Hematopoietic multipotent progenitor cell treated with erythropoietin and hydrocortisone succinate and interleukin-3 and kit ligand, for 17 days (in vitro differentiated cells): ENCODE measurements at regions not wholly inside any gene's neighbourhood (a gene's known extent, or its start where the extent isn't known, plus 50 kb on each side); places are given as distances from the start of the nearest gene placed in this dataset.

Experiments used
- DNase-seq: peaks from one replicate; pipeline ENCODE4 v3.0.0-alpha.2; 2015; ENCODE audit warnings: low spot score

DNA sequence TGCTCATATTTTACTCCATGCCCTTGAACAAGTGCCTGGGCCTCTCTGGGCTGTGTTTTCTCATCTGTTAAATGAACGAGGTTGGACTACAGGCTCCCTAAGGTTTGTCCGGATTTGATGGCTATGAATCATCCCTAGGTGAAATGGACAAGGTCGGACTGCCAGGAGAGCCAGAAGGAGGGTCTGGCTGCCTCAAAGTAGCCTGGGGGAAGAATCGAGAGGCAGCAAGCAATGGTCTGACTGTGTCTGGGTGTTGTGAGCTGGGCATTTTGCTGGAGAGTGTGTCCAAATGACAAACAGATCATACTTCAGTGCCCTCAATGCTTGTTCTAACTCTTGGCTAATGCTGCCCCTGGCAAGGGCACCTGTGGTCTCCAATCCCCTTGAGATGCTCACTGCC lies 730.9 kb downstream of the PTPRU start:
- no peak for DNase-seq

GRCh38 chr1:29966526-29967045 lies 730.3 kb downstream of the PTPRU start:
- DNase-seq = no peak

DNA sequence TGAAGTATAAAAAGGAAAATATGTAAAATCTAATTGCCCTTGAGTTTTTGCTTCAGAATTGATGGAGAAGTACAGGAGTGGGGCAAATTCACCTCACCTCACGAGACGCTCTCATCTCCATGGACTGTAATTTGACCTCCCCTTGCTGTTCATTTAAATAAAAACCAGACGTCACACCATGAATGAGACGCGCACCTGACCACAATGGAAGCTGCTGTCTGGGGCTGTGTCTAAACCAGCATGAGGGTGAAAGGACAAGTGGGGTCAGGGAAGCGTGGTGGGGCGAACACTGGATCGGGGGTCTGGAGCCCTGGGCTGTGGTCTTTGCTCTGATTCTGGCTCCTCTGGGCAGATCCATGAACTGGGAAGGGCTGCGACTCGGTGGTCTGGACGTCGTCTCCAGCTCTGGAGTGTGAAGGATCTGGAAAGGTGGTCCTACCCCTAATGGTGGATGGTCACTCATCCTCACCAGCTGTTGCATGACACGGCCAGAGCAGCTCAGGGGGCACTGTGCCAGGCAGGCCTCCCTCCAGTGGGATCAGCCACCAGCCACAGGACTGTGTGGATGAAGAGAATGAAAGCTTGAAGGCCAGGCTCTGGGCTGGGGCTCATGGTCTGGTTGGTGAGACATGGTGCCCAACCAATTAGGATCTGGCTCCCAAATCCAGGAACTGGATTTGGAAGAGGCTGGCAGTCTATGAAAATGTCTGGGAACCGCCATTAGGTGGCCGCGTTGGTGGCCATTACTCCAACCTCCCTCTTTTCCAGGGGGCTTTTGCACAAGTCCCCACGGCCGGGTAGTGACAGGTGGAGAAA lies 728.6 kb downstream of the PTPRU start:
- DNase-seq = no peak

GRCh38 chr1:29963946-29964345 lies 727.6 kb downstream of the PTPRU start:
- no peak for DNase-seq

GRCh38 chr1:29962831-29963247 lies 726.5 kb downstream of the PTPRU start:
- DNase-seq = no peak

DNA sequence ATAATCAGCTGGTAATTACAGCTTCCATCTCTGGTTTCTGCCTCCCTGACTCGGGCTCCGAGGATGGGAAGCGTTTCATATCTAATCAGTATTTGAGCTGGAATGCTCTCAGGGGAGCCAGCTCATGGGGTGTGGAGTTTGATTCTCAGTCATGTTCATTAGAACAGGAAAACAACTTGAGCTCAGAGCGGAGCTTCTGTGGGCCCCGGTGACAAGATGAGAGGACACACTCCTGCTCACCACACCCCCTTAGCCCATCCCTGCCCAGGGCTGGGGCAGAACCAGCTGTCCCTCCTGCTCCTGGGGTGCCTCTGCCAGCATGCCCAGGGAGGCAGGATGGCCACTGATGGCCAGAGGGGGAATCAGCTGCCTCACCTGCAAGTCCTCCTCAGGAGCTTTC lies 726.0 kb downstream of the PTPRU start:
- no peak for DNase-seq

DNA sequence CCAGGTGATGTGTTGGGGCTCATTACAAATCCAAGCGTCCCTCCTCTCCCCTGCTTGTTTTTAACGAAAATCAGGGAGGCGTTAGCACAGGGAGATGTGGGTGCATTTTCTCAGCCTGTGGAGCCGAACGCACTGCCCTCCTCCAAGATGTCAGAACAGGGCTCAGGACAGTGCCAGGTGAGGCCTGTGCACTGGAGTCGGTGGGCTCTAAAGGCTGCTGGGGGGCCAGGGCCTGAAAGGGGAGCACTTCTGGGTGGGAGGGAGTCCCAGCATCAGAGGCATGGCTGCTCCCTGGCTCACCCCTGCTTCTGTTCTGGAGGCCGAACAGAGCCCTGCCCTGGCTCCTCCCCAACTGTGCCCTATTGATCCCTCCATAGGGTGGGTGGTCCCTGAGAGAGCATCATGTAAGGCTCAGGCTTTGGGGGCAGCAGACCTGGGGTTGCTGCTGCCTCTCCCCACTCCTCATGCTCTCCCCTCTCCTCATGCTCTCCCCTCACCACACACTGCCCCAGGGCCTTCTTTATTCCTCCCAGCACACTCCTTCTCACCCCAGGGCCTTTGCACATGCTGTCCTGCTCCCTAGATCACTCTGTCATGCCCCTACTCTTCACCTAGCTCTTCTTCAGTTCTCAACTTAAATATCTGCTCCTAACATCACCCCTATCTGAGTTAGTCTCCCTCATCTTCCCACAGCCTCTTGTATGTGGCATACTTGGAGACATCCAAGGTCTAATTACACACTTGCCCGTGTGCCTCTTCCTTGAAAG lies 725.2 kb downstream of the PTPRU start:
- DNase-seq = no peak

DNA sequence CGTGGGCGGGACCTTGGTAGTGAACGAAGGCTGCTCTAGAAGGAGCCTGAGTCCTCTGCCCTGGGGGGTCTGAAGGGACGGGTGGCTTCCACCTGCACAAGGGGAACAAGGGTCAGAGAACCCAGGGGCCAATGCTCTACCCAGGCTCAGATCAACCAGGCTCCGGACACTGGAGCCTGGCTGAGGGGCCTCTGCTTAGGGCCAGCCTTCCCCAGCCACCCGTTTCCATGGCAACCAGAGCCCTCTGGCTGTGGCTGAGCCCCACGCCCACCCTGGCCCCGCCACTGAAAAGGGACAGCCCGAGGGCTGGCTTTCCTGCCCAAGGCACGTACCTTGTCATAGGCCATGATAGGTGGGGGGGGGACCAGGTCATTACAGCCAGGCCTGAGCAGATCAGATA lies 724.6 kb downstream of the PTPRU start:
- DNase-seq = no peak

DNA sequence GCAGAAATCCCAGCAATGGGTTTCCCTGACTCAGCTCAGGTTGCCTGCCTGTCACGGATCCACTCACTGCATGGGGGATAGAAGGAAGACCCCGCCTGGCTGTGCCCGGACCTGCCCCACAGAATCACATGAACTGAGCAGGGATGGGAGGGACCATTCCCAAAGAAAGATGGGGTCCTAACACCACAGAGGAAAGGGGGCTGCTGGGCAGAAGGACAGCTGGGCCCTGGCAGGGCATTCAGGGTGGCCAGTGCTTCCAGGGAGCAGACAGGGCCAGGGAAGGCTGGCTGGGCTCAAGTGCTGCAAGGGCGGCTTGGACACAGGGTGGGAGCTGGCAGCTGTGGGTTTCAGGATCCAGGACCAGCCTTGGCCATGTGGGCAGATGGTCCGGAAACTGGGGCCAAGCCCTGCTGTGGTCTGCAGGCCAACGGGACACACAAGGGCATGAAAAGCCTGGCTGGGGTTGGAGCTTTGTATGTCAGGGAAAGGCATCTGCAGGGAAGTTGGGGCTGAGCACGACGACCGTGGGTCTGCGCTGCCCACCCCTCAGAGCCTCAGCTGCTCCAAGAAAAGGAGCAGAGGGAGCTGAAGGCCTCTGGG lies 723.9 kb downstream of the PTPRU start:
- no peak for DNase-seq

DNA sequence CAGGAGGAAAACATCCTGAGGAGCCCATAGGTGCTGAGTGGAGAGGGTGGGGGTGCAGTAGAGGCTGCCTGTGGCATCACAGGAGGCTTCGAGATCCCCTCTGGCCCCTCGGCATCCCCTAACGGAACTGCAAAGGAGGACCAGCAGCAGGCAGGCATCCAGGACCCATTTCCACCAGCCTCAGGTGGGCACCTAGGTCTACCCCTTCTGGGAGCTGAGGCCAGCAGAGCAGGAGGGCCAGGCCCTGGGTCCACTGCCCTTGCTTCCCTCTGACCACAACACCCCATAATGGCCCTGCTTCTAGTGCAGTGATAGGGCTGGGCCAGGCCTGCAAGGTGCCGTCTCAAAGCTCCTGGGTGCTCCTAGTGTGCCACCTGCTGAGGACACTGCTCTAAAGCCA lies 723.0 kb downstream of the PTPRU start:
- no peak for DNase-seq

GRCh38 chr1:29958271-29958670 lies 721.9 kb downstream of the PTPRU start:
- DNase-seq = no peak

- no peak for DNase-seq
Observed at GRCh38 chr1:29956349-29957030, 720.2 kb downstream of the PTPRU start.

- no peak for DNase-seq
Observed at GRCh38 chr1:29954591-29954990, 718.3 kb downstream of the PTPRU start.

- no peak for DNase-seq
Observed at GRCh38 chr1:29953961-29954360, 717.6 kb downstream of the PTPRU start.

DNA sequence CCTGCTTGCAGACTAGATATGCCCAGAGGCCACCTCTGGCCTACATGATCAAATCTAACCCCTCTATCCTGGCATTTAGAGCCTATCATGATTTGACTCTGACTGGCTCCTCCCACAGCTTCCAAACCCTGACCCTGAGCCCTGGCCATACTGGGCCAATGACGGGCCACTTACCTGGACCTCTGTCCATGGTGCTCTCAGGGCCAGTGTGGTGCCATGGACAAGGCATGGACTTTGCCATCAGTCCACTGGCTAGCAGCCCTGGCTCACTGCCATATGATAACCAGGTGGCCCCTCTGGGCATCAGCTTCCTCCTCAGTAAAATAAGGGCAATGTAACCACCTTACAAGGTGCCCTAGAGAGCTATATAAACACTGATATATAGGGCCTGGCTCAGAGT lies 713.4 kb downstream of the PTPRU start:
- DNase-seq = no peak

DNA sequence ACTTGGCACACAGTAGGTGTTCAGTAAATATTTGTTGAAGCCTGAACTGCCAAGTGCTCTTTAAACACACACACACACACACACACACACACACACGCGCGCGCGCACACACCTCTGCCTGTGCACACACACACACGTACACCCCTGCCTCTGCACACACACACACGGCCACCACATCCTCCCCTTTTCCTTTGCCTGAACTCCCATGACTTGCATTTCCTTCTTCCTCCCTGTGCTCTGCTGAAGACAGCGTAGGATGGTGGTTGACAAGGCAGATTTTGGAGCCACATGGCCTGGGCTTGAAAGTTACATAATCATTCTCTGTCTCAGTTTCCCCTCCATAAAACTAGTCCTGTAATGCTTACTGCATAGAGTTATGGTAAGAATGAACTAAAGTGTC lies 712.3 kb downstream of the PTPRU start:
- no peak for DNase-seq

- DNase-seq = no peak
Observed at GRCh38 chr1:29946057-29946456, 709.7 kb downstream of the PTPRU start.

DNA sequence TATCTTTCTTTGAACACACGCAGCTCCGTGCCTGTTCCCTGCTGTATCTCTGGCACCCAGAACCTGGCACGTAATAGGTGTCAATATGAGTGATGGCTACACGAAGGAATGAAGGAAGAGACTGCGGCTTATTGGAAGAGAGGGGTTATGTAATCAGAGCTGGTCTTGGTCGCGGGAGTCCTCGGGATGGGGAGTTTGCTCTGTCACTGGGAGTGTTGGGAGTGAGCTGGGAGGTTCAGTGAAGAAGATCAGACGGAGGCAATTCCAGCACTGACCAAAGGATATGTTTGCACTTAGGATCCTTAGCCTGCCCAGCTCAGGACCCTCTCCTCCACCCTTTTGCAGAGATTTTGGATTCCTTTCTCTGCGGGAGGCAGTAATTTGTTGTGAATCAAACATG lies 709.1 kb downstream of the PTPRU start:
- DNase-seq = no peak

- DNase-seq = no peak
Observed at GRCh38 chr1:29944253-29944905, 708.1 kb downstream of the PTPRU start.

DNA sequence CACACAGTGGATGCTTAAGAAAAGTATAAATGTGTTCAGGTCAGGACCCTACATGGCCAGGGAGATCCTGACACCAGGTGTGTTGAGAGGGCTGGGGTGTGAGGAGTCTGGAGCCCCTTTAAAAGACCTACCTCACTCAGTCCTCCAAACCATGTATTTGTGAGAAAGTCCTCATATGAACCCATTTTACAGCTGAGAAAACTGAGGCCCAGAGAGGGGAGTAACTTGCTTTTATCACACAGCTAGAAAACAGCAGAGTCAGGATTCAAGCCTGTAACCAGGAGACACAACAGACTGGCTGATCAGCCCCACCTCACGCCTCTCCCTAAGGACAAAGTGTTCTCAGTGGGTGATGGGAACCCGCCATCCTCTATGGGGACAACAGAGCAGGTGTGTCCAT lies 706.7 kb downstream of the PTPRU start:
- DNase-seq = no peak

DNA sequence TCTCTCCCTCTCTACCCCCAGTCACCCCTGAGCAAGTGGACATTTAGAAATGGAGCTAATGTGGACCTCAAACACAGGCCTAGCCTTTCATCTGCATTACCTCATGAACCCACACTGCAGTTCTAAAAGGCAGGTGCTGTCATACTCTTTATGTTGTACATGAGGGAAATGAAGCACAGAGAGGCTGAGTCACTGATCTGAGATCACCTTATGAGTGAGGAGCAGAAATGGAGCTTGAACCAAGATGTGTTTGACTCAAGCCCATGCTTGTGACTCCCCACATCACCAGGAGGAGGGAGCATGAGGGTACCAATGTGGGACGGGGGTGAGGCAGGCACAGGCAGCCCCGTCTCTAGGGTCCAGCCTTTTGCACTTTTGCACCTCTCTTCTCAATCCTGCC lies 702.8 kb downstream of the PTPRU start:
- no peak for DNase-seq

- DNase-seq = no peak
Observed at GRCh38 chr1:29937356-29937755, 701.0 kb downstream of the PTPRU start.
